CD4-positive, alpha-beta T cell treated with Interleukin-4 for 1 hour (primary cell): ENCODE measurements at regions not wholly inside any gene's neighbourhood (a gene's known extent, or its start where the extent isn't known, plus 50 kb on each side); places are given as distances from the start of the nearest gene placed in this dataset.

Experiments
- DNase-seq, 2 donors: peaks; one replicate each; pipeline ENCODE4 v3.0.0-alpha.2; 2020 to 2022

GRCh38 chr16:86632206-86632605, 53.9 kb downstream of the FOXL1 start:
- no peak for DNase-seq

GRCh38 chr16:86632944-86633343, 54.6 kb downstream of the FOXL1 start:
- no peak for DNase-seq

GRCh38 chr16:86634292-86634691, 55.9 kb downstream of the FOXL1 start:
- DNase-seq = no peak

GRCh38 chr16:86635176-86635876, 57.0 kb downstream of the FOXL1 start:
- no peak for DNase-seq

- DNase-seq = no peak
These were observed 57.6 kb downstream of the FOXL1 start for GRCh38 chr16:86635926-86636325.

GRCh38 chr16:86637744-86638143, 59.4 kb downstream of the FOXL1 start:
- no peak for DNase-seq

GRCh38 chr16:86638642-86639041, 60.3 kb downstream of the FOXL1 start:
- no peak for DNase-seq

GRCh38 chr16:86639354-86639753, 61.0 kb downstream of the FOXL1 start:
- no peak for DNase-seq

GRCh38 chr16:86640265-86640843, 62.0 kb downstream of the FOXL1 start:
- no peak for DNase-seq

GRCh38 chr16:86642087-86642486, 63.7 kb downstream of the FOXL1 start:
- no peak for DNase-seq

GRCh38 chr16:86643671-86644070, 65.3 kb downstream of the FOXL1 start:
- no peak for DNase-seq

- no peak for DNase-seq
These were observed 69.2 kb downstream of the FOXL1 start for GRCh38 chr16:86647561-86647960.

GRCh38 chr16:86649875-86650274, 71.5 kb downstream of the FOXL1 start:
- no peak for DNase-seq

- DNase-seq = no peak
These were observed 72.8 kb downstream of the FOXL1 start for GRCh38 chr16:86651013-86651627.

GRCh38 chr16:86651823-86652222, 73.5 kb downstream of the FOXL1 start:
- DNase-seq = no peak

GRCh38 chr16:86653285-86654006, 75.1 kb downstream of the FOXL1 start:
- no peak for DNase-seq

GRCh38 chr16:86657972-86658371, 79.6 kb downstream of the FOXL1 start:
- DNase-seq = no peak

GRCh38 chr16:86660623-86661022, 82.3 kb downstream of the FOXL1 start:
- no peak for DNase-seq

- no peak for DNase-seq
These were observed 83.4 kb downstream of the FOXL1 start for GRCh38 chr16:86661706-86662105.

- DNase-seq = no peak
These were observed 83.8 kb downstream of the FOXL1 start for GRCh38 chr16:86662195-86662594.

- no peak for DNase-seq
These were observed 84.4 kb downstream of the FOXL1 start for GRCh38 chr16:86662740-86663139.

GRCh38 chr16:86663685-86664521, 85.6 kb downstream of the FOXL1 start:
- no peak for DNase-seq
